OCI-LY1 (cell line): ENCODE measurements at regions not wholly inside any gene's neighbourhood (a gene's known extent, or its start where the extent isn't known, plus 50 kb on each side); places are given as distances from the start of the nearest gene placed in this dataset.

Experiments used
- EZH2 ChIP-seq: fragments of 200-600 bp; sonication (generic), shearing (Covaris generic); IDR thresholded peaks from 2 replicates; pipeline ENCODE4 v1.8.0; 2017; ENCODE audit warnings: borderline replicate concordance, mixed run types, mild to moderate bottlenecking, antibody characterized with exemption, low read length, moderate library complexity, mixed read lengths
- TF ChIP-seq, protein P1 (sequence below): fragments of 200-600 bp; sonication (generic), shearing (Covaris generic); IDR thresholded peaks from 2 replicates; pipeline ENCODE4 v1.5.1; 2017; ENCODE audit warnings: mild to moderate bottlenecking, antibody characterized with exemption, low read length, moderate library complexity, mixed read lengths

DNA sequence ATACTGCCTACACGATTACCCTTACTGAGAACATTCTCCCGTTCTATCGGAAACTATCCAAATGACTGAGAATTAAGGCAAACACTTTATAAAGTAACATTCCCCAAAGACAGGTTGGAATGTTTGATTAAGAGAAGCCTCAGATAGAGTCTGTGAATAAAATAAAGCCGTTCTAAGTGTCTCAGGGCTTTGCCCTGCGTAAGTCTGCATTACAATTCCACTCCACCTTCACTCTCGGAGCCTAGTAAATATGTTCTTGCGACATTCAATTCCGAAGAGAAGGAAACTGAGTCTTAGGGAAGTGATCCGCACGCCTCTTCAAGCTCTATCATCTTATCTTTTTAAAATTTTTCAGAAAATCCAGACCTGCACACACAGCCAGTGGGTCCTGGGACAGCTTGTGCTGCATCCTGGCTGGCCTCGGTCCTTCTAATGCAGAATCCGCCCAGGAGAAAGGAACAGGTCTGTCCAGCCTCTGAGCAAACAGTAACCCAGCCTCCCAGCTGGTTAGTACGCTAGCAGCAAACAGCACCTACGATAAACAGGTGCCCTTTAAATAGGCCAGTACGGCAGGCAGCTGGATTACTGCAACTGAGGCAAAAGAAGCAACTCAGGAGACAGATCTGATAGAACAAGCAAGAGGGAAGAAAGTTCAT is 254.1 kb upstream of the IRX3 start:
- TF ChIP-seq, protein P1, sequence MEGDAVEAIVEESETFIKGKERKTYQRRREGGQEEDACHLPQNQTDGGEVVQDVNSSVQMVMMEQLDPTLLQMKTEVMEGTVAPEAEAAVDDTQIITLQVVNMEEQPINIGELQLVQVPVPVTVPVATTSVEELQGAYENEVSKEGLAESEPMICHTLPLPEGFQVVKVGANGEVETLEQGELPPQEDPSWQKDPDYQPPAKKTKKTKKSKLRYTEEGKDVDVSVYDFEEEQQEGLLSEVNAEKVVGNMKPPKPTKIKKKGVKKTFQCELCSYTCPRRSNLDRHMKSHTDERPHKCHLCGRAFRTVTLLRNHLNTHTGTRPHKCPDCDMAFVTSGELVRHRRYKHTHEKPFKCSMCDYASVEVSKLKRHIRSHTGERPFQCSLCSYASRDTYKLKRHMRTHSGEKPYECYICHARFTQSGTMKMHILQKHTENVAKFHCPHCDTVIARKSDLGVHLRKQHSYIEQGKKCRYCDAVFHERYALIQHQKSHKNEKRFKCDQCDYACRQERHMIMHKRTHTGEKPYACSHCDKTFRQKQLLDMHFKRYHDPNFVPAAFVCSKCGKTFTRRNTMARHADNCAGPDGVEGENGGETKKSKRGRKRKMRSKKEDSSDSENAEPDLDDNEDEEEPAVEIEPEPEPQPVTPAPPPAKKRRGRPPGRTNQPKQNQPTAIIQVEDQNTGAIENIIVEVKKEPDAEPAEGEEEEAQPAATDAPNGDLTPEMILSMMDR: no peak
- no peak for TF ChIP-seq EZH2
